ENCODE measurements at regions not wholly inside any gene's neighbourhood (a gene's known extent, or its start where the extent isn't known, plus 50 kb on each side); places are given as distances from the start of the nearest gene placed in this dataset.

- TF ChIP-seq POLR2AphosphoS5 (IDR thresholded peaks at IDR 0.05; ENCODE audit: low read depth, low read length) (no peak), POLR2A (IDR thresholded peaks at IDR 0.05; ENCODE audit: low read depth, low read length) (no peak), TAF1 (IDR thresholded peaks at IDR 0.05; ENCODE audit: borderline replicate concordance, low read depth, low read length) (no peak)
Observed at GRCh38 chr5:112534067-112534583, 115.0 kb upstream of the EPB41L4A start.
